ENCODE measurements at regions not wholly inside any gene's neighbourhood (a gene's known extent, or its start where the extent isn't known, plus 50 kb on each side); places are given as distances from the start of the nearest gene placed in this dataset.

GRCh38 chr3:176757429-176757828 is 439.9 kb downstream of the TBL1XR1 start:
- no peak for TF ChIP-seq CTCF (IDR thresholded peaks at IDR 0.05; ENCODE audit: low read depth, low read length)
- no peak for DNase-seq (ENCODE audit: extremely low read depth, low read depth)

- DNase-seq (ENCODE audit: extremely low read depth, low read depth), result no peak
- no peak for TF ChIP-seq CTCF (IDR thresholded peaks at IDR 0.05; ENCODE audit: low read depth, low read length)
Measured at GRCh38 chr3:176755977-176756376, 441.3 kb downstream of the TBL1XR1 start.

GRCh38 chr3:176755552-176755951 is 441.7 kb downstream of the TBL1XR1 start:
- TF ChIP-seq CTCF (IDR thresholded peaks at IDR 0.05; ENCODE audit: low read depth, low read length), result no peak
- DNase-seq (ENCODE audit: extremely low read depth, low read depth), result no peak

- DNase-seq (ENCODE audit: extremely low read depth, low read depth), result no peak
- no peak for TF ChIP-seq CTCF (IDR thresholded peaks at IDR 0.05; ENCODE audit: low read depth, low read length)
Measured at GRCh38 chr3:176741664-176742047, 455.6 kb downstream of the TBL1XR1 start.

GRCh38 chr3:176740906-176741663 is 456.2 kb downstream of the TBL1XR1 start:
- no peak for TF ChIP-seq CTCF (IDR thresholded peaks at IDR 0.05; ENCODE audit: low read depth, low read length)
- DNase-seq (ENCODE audit: extremely low read depth, low read depth), result no peak

- DNase-seq (ENCODE audit: extremely low read depth, low read depth), result no peak
- no peak for TF ChIP-seq CTCF (IDR thresholded peaks at IDR 0.05; ENCODE audit: low read depth, low read length)
Measured at GRCh38 chr3:176739159-176739558, 458.1 kb downstream of the TBL1XR1 start.

GRCh38 chr3:176737480-176738110 is 459.7 kb downstream of the TBL1XR1 start:
- no peak for DNase-seq (ENCODE audit: extremely low read depth, low read depth)
- TF ChIP-seq CTCF (IDR thresholded peaks at IDR 0.05; ENCODE audit: low read depth, low read length), result no peak

All from AG09319 (cell line).